Myocyte (in vitro differentiated cells): ENCODE measurements at regions not wholly inside any gene's neighbourhood (a gene's known extent, or its start where the extent isn't known, plus 50 kb on each side); places are given as distances from the start of the nearest gene placed in this dataset.
A peak's percentile ranks its signal among the peaks of the same experiment; 100 is the strongest.

Source experiments
- DNase-seq: peaks from one replicate; pipeline ENCODE4 v3.0.0-alpha.2; 2012; ENCODE audit warnings: low read depth

GRCh38 chr14:61110316-61111082 lies 129.5 kb downstream of the SLC38A6 start:
- peak; percentile 72 for DNase-seq

DNA sequence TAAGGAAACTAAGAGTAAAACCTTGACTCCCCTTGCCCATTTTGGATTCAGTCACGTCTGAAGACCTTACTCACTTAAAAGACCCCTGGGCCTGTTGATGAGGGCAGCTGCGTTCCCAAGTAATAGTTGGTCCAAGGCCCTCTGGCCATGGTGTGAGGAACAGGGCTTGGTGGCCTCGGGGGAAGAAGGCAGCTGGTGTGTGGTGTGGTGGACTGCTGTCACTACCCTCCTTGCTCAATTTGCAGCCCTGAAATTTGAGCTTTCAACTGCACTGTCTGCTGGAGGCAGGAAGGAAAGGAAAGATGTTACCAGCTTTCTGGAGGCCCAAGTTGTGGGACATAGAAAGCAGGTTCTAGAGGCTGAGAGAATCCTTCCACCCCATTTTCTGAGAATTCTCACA lies 128.2 kb downstream of the SLC38A6 start:
- DNase-seq, result peak; percentile 90

- DNase-seq, result no peak
These were observed 127.6 kb downstream of the SLC38A6 start for GRCh38 chr14:61108496-61109141.

GRCh38 chr14:61107869-61108493 lies 126.9 kb downstream of the SLC38A6 start:
- no peak for DNase-seq

DNA sequence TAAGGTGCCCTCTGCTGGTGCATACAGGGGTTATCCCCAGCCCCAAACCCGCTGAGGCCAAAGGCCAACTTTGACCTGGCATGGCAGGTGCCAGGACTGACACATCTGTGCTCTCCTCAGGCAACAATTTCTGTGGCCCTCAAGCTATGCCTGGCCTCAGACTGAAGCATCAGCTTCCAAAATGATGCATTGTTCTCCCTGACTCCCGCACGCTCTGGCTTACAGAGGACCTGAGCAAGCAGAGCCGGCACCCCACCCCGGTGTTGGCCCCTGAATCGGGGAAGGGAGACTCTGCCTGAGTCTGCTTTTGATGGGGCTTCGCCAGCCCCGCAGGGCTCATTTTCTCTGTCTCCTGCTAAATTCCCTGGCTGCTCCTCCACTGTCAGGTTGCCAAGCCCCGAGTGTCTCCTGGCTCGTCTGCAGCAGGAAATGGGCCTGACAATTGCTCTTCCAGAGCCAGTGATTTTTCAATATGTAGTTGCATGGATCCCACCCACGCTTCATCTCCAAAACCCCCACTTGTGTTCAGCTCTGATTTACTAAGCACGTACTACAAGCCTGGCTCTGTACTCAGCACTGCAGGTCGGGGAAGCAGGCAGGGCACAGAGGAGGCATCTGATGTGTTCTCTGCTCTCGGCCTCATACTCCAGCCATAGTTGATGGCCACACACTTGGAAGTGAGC lies 126.1 kb downstream of the SLC38A6 start:
- DNase-seq, result peak; percentile 62

DNA sequence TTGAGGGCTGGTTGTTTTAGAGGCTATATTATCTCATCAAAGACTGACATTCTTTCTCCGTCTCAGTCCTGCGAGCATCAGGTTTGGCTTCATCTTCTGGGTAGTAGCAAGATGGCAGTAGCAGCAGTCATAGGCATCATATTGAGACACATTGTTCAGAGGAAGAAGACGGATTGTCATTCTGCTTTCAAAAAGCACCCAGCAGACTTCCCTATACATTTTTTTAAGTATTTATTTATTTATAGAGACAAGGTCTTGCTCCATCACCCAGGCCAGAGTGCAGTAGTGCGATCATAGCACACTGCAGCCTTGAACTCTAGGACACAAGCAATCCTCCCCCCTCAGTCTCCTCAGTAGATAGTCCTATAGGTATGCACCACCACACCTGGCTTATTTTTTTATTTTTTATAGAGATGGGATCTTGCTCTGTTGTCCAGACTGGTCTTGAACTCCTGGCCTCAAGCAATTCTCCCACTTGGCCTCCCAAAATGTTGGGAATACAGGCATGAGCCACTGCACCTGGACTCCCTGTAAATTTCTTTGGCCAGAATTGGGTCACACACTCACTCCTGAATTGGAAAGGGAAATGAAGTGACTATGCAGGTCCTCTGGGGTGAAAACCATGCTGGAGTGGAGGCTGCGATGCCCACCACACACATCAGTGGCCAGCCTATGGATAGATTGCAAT lies 125.4 kb downstream of the SLC38A6 start:
- no peak for DNase-seq

GRCh38 chr14:61104358-61104757 lies 123.3 kb downstream of the SLC38A6 start:
- DNase-seq, result no peak

GRCh38 chr14:61103541-61104339 lies 122.7 kb downstream of the SLC38A6 start:
- DNase-seq, result peak; percentile 95

- DNase-seq, result no peak
These were observed 121.8 kb downstream of the SLC38A6 start for GRCh38 chr14:61102549-61103466.
